Fibroblast of lung (primary cell): ENCODE measurements at regions not wholly inside any gene's neighbourhood (a gene's known extent, or its start where the extent isn't known, plus 50 kb on each side); places are given as distances from the start of the nearest gene placed in this dataset.
A peak's percentile ranks its signal among the peaks of the same experiment; 100 is the strongest.

ENCODE experiments used
- DNase-seq, 2 donors: peaks; one replicate each; pipeline versions ENCODE4 v3.0.0 to v3.0.0-alpha.2; 2010; ENCODE audit warnings: low read depth in 2 of 2
- H2AFZ ChIP-seq: 2 replicates; pipeline ENCODE4 v1.5.1; 2012; ENCODE audit warnings: low read length, control low read depth, inconsistent platforms
- H3K27ac ChIP-seq: 2 replicates; pipeline ENCODE4 v1.5.1; 2011; ENCODE audit warnings: low read length, control low read depth; ENCODE audit not compliant: insufficient read depth
- H3K27me3 ChIP-seq: 2 replicates; pipeline ENCODE4 v1.5.1; 2011; ENCODE audit warnings: mild to moderate bottlenecking, low read length; ENCODE audit not compliant: control insufficient read depth, insufficient read depth
- H3K36me3 ChIP-seq: 2 replicates; pipeline ENCODE4 v1.5.1; 2011; ENCODE audit warnings: low read length; ENCODE audit not compliant: control insufficient read depth, insufficient read depth
- H3K4me1 ChIP-seq: 2 replicates; pipeline ENCODE4 v1.5.1; 2011; ENCODE audit warnings: low read length; ENCODE audit not compliant: control insufficient read depth, insufficient read depth; ENCODE audit errors: extremely low read depth
- H3K4me2 ChIP-seq: 2 replicates; pipeline ENCODE4 v1.5.1; 2011; ENCODE audit warnings: low read length, control low read depth; ENCODE audit not compliant: insufficient read depth; ENCODE audit errors: extremely low read depth
- H3K4me3 ChIP-seq, 4 experiments: fragments of 200-600 bp in 1 of 4; sonication (generic) in 1 of 4; replicated peaks in 1 of 4; 2 replicates each; pipeline ENCODE4 v1.5.1; 2011 to 2016; ENCODE audit warnings: low read length in 4 of 4, low read depth in 3 of 4, mild to moderate bottlenecking in 3 of 4, control low read depth in 2 of 4, inconsistent platforms in 1 of 4, mixed read lengths in 1 of 4; ENCODE audit not compliant: insufficient read depth in 1 of 4; ENCODE audit errors: control extremely low read depth in 1 of 4
- H3K79me2 ChIP-seq: 2 replicates; pipeline ENCODE4 v1.5.1; 2012; ENCODE audit warnings: mild to moderate bottlenecking, low read length, inconsistent platforms; ENCODE audit not compliant: control insufficient read depth, insufficient read depth
- H3K9ac ChIP-seq: 2 replicates; pipeline ENCODE4 v1.5.1; 2011; ENCODE audit warnings: mild to moderate bottlenecking, low read length, control low read depth; ENCODE audit not compliant: insufficient read depth
- H3K9me3 ChIP-seq: 2 replicates; pipeline ENCODE4 v1.5.1; 2012; ENCODE audit warnings: low read depth, low read length; ENCODE audit not compliant: control insufficient read depth, insufficient read depth
- H4K20me1 ChIP-seq: 2 replicates; pipeline ENCODE4 v1.5.1; 2011; ENCODE audit warnings: low read length; ENCODE audit not compliant: control insufficient read depth, insufficient read depth; ENCODE audit errors: extremely low read depth
- EZH2 ChIP-seq: IDR thresholded peaks from 2 replicates; pipeline ENCODE4 v1.5.1; 2012; ENCODE audit warnings: low read length, control low read depth, mild to moderate bottlenecking; ENCODE audit errors: missing control alignments
- TF ChIP-seq, protein P1 (sequence below), 2 donors: IDR thresholded peaks in 1 of 2; conservative IDR thresholded peaks in 1 of 2; 1 replicate in 1 of 2; 2 replicates in 1 of 2; pipeline ENCODE4 v1.5.1; 2011 to 2012; ENCODE audit warnings: low read length in 2 of 2, control low read depth in 1 of 2, inconsistent platforms in 1 of 2, low read depth in 1 of 2, mild to moderate bottlenecking in 1 of 2

DNA sequence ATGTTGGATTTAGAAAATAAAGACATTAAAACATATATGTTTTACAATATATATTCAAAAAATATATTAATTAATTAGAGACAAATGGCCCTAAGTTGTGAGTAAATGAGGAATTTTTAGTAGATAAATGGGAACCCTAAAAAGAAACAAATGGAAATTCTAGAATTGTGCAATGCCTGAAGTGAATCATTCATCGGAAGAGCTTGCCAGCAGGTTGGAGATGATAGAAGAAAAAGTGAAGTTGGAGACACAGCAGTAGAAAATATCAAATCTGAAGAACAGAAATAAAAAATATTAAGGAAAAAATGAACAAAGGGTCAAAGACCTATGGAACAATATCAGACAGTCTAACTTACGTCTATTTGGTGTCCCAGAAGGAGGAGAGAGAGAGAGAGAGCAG is 109.4 kb upstream of the NEDD9 start:
- Histone ChIP-seq H3K36me3 (no peaks in the 10 kb centered on the region), H4K20me1 (no peaks in the 10 kb centered on the region), H3K4me2 (no peak overlapping the region), H3K27ac (no peak overlapping the region), H3K79me2 (no peaks in the 10 kb centered on the region), H2AFZ (no peak overlapping the region), H3K4me1 (no peaks in the 10 kb centered on the region), H3K4me3 (no peak overlapping the region), H3K9me3 (no peaks in the 10 kb centered on the region), H3K9ac (no peak overlapping the region), H3K27me3 (no peaks in the 10 kb centered on the region)
- no peak for TF ChIP-seq EZH2
- TF ChIP-seq, protein P1, sequence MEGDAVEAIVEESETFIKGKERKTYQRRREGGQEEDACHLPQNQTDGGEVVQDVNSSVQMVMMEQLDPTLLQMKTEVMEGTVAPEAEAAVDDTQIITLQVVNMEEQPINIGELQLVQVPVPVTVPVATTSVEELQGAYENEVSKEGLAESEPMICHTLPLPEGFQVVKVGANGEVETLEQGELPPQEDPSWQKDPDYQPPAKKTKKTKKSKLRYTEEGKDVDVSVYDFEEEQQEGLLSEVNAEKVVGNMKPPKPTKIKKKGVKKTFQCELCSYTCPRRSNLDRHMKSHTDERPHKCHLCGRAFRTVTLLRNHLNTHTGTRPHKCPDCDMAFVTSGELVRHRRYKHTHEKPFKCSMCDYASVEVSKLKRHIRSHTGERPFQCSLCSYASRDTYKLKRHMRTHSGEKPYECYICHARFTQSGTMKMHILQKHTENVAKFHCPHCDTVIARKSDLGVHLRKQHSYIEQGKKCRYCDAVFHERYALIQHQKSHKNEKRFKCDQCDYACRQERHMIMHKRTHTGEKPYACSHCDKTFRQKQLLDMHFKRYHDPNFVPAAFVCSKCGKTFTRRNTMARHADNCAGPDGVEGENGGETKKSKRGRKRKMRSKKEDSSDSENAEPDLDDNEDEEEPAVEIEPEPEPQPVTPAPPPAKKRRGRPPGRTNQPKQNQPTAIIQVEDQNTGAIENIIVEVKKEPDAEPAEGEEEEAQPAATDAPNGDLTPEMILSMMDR (conservative IDR thresholded peaks at IDR 0.05 in 1 of 2, IDR thresholded peaks at IDR 0.05 in 1 of 2; ENCODE audit: low read depth in 1 of 2, low read length in 2 of 2) = no peak
- DNase-seq = peak; percentile 20 to 42

DNA sequence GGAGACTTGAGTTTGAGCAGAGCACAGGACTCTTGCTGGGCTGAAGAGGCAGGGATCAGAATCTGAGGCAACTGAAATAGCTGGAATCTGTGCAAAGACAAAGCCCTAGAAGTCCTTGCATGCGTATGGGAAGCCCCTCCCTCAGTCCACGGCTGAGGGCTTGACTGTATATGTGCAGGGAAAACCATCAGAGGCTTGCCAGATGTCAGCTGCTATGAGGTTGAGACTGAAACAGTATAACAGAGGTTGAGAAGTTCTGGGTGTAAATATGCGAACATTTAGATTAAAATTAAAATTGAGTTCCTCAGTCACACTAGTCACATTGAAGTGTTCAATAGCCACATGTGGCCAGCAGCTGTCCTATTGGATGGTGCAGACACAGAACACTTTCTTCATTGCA is 108.8 kb upstream of the NEDD9 start:
- no peak overlapping the region for H3K9ac ChIP-seq
- no peaks in the 10 kb centered on the region for H3K9me3 ChIP-seq
- no peak overlapping the region for H2AFZ ChIP-seq
- no peak overlapping the region for H3K4me2 ChIP-seq
- H3K36me3 ChIP-seq = no peaks in the 10 kb centered on the region
- DNase-seq = no peak
- H3K4me1 ChIP-seq = no peaks in the 10 kb centered on the region
- no peaks in the 10 kb centered on the region for H3K27me3 ChIP-seq
- no peak for TF ChIP-seq EZH2
- TF ChIP-seq, protein P1 (conservative IDR thresholded peaks at IDR 0.05 in 1 of 2, IDR thresholded peaks at IDR 0.05 in 1 of 2; ENCODE audit: low read depth in 1 of 2, low read length in 2 of 2) = no peak
- H4K20me1 ChIP-seq = no peaks in the 10 kb centered on the region
- no peak overlapping the region for H3K4me3 ChIP-seq
- no peaks in the 10 kb centered on the region for H3K79me2 ChIP-seq
- no peak overlapping the region for H3K27ac ChIP-seq

DNA sequence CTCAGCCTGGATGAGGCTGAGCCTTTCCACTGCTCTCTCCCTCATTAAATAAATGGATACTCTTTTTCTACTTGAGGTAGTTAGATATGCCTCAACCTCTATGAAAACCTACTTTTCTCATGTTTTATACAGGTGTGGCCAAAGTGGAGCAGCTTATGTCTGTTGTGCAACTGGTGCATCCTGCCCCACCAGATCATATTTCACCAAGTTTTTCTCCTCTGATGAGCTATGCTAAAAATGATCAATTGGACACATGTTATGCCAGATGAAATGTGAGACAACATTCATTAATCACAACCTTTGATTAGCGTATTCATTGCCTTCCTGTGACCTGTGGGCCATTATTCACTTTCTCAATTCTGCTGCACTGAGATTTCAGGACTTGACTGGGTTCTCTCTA is 106.9 kb upstream of the NEDD9 start:
- TF ChIP-seq, protein P1 (conservative IDR thresholded peaks at IDR 0.05 in 1 of 2, IDR thresholded peaks at IDR 0.05 in 1 of 2; ENCODE audit: low read depth in 1 of 2, low read length in 2 of 2) = no peak
- no peak for TF ChIP-seq EZH2
- Histone ChIP-seq H3K4me2 (no peak overlapping the region), H3K79me2 (no peaks in the 10 kb centered on the region), H3K9me3 (no peaks in the 10 kb centered on the region), H2AFZ (no peak overlapping the region), H3K4me3 (no peak overlapping the region), H3K36me3 (no peaks in the 10 kb centered on the region), H3K4me1 (no peaks in the 10 kb centered on the region), H4K20me1 (no peaks in the 10 kb centered on the region), H3K27ac (no peak overlapping the region), H3K27me3 (no peaks in the 10 kb centered on the region), H3K9ac (no peak overlapping the region)
- no peak for DNase-seq
